A673 (cell line): ENCODE measurements at regions not wholly inside any gene's neighbourhood (a gene's known extent, or its start where the extent isn't known, plus 50 kb on each side); places are given as distances from the start of the nearest gene placed in this dataset.

ENCODE experiments used
- BruUV-seq: library from RNA; stranded (reverse); fragments of 400-500 nt; replicated peaks from 2 replicates; lab custom pipeline; 2021; lab: Mats Ljungman, UMichigan
- CTCF ChIA-PET: fragments of 300-600 bp; sonication (Branson Sonifier 250); formaldehyde crosslinking; loops from one replicate; lab custom pipeline; 2022; ENCODE audit warnings: antibody characterized with exemption; lab: Charles Lee
- POLR2A ChIA-PET: fragments of 300-600 bp; sonication (Branson Sonifier 250); formaldehyde crosslinking; loops from one replicate; lab custom pipeline; 2022; ENCODE audit warnings: antibody characterized with exemption; ENCODE audit not compliant: low non-redundant PET; lab: Charles Lee
- DNase-seq: peaks from one replicate; pipeline ENCODE4 v3.0.0-alpha.2; 2015; ENCODE audit warnings: low spot score
- H3K27ac ChIP-seq: fragments of 200-600 bp; sonication (generic); 2 replicates; pipeline ENCODE4 v1.5.1; 2016; ENCODE audit warnings: mixed run types, low read depth, mild to moderate bottlenecking, mixed read lengths, antibody characterized with exemption, low read length; ENCODE audit not compliant: poor library complexity, severe bottlenecking
- H3K27me3 ChIP-seq: fragments of 200-600 bp; sonication (generic); replicated peaks from 2 replicates; pipeline ENCODE4 v1.6.1; 2017; ENCODE audit warnings: mixed run types, low read depth, mild to moderate bottlenecking, mixed read lengths, antibody characterized with exemption, low read length; ENCODE audit not compliant: insufficient read depth, poor library complexity
- H3K36me3 ChIP-seq: fragments of 200-600 bp; sonication (generic); 2 replicates; pipeline ENCODE4 v1.6.1; 2016; ENCODE audit warnings: mixed run types, mild to moderate bottlenecking, mixed read lengths, antibody characterized with exemption, low read length; ENCODE audit not compliant: insufficient read depth, poor library complexity, severe bottlenecking
- H3K4me1 ChIP-seq: fragments of 200-600 bp; sonication (generic); 2 replicates; pipeline ENCODE4 v1.6.1; 2017; ENCODE audit warnings: mixed run types, mild to moderate bottlenecking, mixed read lengths, antibody characterized with exemption, low read length; ENCODE audit not compliant: insufficient read depth, poor library complexity, severe bottlenecking
- H3K4me3 ChIP-seq: fragments of 200-600 bp; sonication (generic); 2 replicates; pipeline ENCODE4 v1.5.1; 2016; ENCODE audit warnings: low read depth, mixed run types, mild to moderate bottlenecking, mixed read lengths, low read length; ENCODE audit not compliant: poor library complexity, severe bottlenecking
- H3K9me3 ChIP-seq: fragments of 200-600 bp; sonication (generic); 2 replicates; pipeline ENCODE4 v1.6.1; 2016; ENCODE audit warnings: mixed run types, low read depth, mild to moderate bottlenecking, mixed read lengths, antibody characterized with exemption, low read length; ENCODE audit not compliant: poor library complexity, severe bottlenecking
- CTCF ChIP-seq: fragments of 300-800, 200-600 bp; sonication (generic); conservative IDR thresholded peaks from 2 replicates; pipeline ENCODE4 v1.5.1; 2017; ENCODE audit warnings: low read depth, mild to moderate bottlenecking, antibody characterized with exemption, low read length, moderate library complexity, mixed read lengths
- EZH2 ChIP-seq: fragments of 200-600 bp; sonication (generic); IDR thresholded peaks from 2 replicates; pipeline ENCODE4 v1.6.1; 2017; ENCODE audit warnings: borderline replicate concordance, low read depth, mild to moderate bottlenecking, mixed read lengths, antibody characterized with exemption, low read length; ENCODE audit not compliant: poor library complexity, severe bottlenecking
- intact Hi-C: fragments of 100-400 bp; cut with micrococcal nuclease; formaldehyde crosslinking; loops from one replicate; pipeline ENCODE4 v1.10.0; 2022; ENCODE audit not compliant: unreplicated experiment

GRCh38 chr7:51689547-51689946 lies 372.9 kb upstream of the COBL start:
- DNase-seq: no peak
- H3K27ac ChIP-seq: no peak overlapping the region
- H3K9me3 ChIP-seq: peaks cover 48% of the 10 kb centered on the region
- TF ChIP-seq EZH2 (no peak), CTCF (no peak)
- no peaks in the 10 kb centered on the region for H3K27me3 ChIP-seq
- POLR2A ChIA-PET: no interaction called here
- no peak overlapping the region for H3K4me3 ChIP-seq
- intact Hi-C loops: no loop called here
- no TSS peak for BruUV-seq
- H3K4me1 ChIP-seq: no peaks in the 10 kb centered on the region
- H3K36me3 ChIP-seq: no peaks in the 10 kb centered on the region
- CTCF ChIA-PET: no interaction called here

- Histone ChIP-seq H3K36me3 (no peaks in the 10 kb centered on the region), H3K4me3 (no peak overlapping the region), H3K27ac (no peak overlapping the region), H3K9me3 (peaks cover 34% of the 10 kb centered on the region), H3K4me1 (no peaks in the 10 kb centered on the region), H3K27me3 (no peaks in the 10 kb centered on the region)
- CTCF ChIA-PET: no interaction called here
- DNase-seq: no peak
- POLR2A ChIA-PET: no interaction called here
- BruUV-seq: no TSS peak
- intact Hi-C loops: no loop called here
- no peak for TF ChIP-seq CTCF
- TF ChIP-seq EZH2: no peak
Observed at GRCh38 chr7:51685794-51686193, 369.2 kb upstream of the COBL start.

- CTCF ChIA-PET: no interaction called here
- Histone ChIP-seq H3K4me3 (no peak overlapping the region), H3K27me3 (no peaks in the 10 kb centered on the region), H3K4me1 (no peaks in the 10 kb centered on the region), H3K36me3 (no peaks in the 10 kb centered on the region), H3K9me3 (peaks cover 43% of the 10 kb centered on the region), H3K27ac (no peak overlapping the region)
- intact Hi-C loops: no loop called here
- POLR2A ChIA-PET: no interaction called here
- no TSS peak for BruUV-seq
- no peak for TF ChIP-seq EZH2
- no peak for TF ChIP-seq CTCF
- DNase-seq: no peak
Observed at GRCh38 chr7:51680594-51681399, 364.2 kb upstream of the COBL start.
